H9 (cell line): ENCODE measurements at regions not wholly inside any gene's neighbourhood (a gene's known extent, or its start where the extent isn't known, plus 50 kb on each side); places are given as distances from the start of the nearest gene placed in this dataset.

Experiments
- DNase-seq: peaks from one replicate; pipeline ENCODE4 v3.0.0-alpha.2; 2017
- H2AFZ ChIP-seq: one replicate; pipeline ENCODE4 v1.6.1; 2013; ENCODE audit warnings: mild to moderate bottlenecking, low read length, control low read depth, moderate library complexity
- H2AK5ac ChIP-seq: 2 replicates; pipeline ENCODE4 v1.6.1; 2013; ENCODE audit warnings: low read length, control low read depth, mixed read lengths; ENCODE audit not compliant: insufficient read length
- H2BK120ac ChIP-seq: one replicate; pipeline ENCODE4 v1.6.1; 2013; ENCODE audit warnings: low read depth, mild to moderate bottlenecking, low read length, control low read depth, inconsistent platforms; ENCODE audit not compliant: poor library complexity, severe bottlenecking
- H2BK12ac ChIP-seq: 2 replicates; pipeline ENCODE4 v1.6.1; 2013; ENCODE audit warnings: low read length, control low read depth, mixed read lengths, low read depth; ENCODE audit not compliant: insufficient read length
- H2BK15ac ChIP-seq: 2 replicates; pipeline ENCODE4 v1.6.1; 2013; ENCODE audit warnings: low read depth, low read length, control low read depth
- H2BK20ac ChIP-seq: one replicate; pipeline ENCODE4 v1.6.1; 2013; ENCODE audit warnings: low read depth, mild to moderate bottlenecking, low read length, control low read depth, inconsistent platforms; ENCODE audit not compliant: poor library complexity, severe bottlenecking
- H2BK5ac ChIP-seq: 2 replicates; pipeline ENCODE4 v1.6.1; 2013; ENCODE audit warnings: low read length, control low read depth, mixed read lengths; ENCODE audit not compliant: insufficient read length
- H3K14ac ChIP-seq: 2 replicates; pipeline ENCODE4 v1.6.1; 2013; ENCODE audit warnings: low read length, control low read depth; ENCODE audit not compliant: insufficient read depth
- H3K18ac ChIP-seq: 2 replicates; pipeline ENCODE4 v1.6.1; 2013; ENCODE audit warnings: low read depth, mild to moderate bottlenecking, mixed read lengths, low read length, control low read depth; ENCODE audit not compliant: insufficient read length
- H3K23ac ChIP-seq: 2 replicates; pipeline ENCODE4 v1.6.1; 2013; ENCODE audit warnings: low read length, control low read depth, mixed read lengths, low read depth; ENCODE audit not compliant: insufficient read length
- H3K23me2 ChIP-seq: 2 replicates; pipeline ENCODE4 v1.6.1; 2013; ENCODE audit warnings: low read depth, mild to moderate bottlenecking, mixed read lengths, low read length, control low read depth; ENCODE audit not compliant: insufficient read length, poor library complexity, severe bottlenecking
- H3K27ac ChIP-seq: 2 replicates; pipeline ENCODE4 v1.5.1; 2013; ENCODE audit warnings: low read length, control low read depth, mixed read lengths, low read depth; ENCODE audit not compliant: insufficient read length
- H3K27me3 ChIP-seq: 2 replicates; pipeline ENCODE4 v1.6.1; 2013; ENCODE audit warnings: low read length, control low read depth, inconsistent platforms; ENCODE audit not compliant: insufficient read depth
- H3K4ac ChIP-seq: 2 replicates; pipeline ENCODE4 v1.6.1; 2013; ENCODE audit warnings: low read depth, mild to moderate bottlenecking, control low read depth, inconsistent platforms, low read length, moderate library complexity
- H3K4me1 ChIP-seq: 2 replicates; pipeline ENCODE4 v1.6.1; 2013; ENCODE audit warnings: low read length, control low read depth, inconsistent platforms; ENCODE audit not compliant: insufficient read depth
- H3K4me2 ChIP-seq: 2 replicates; pipeline ENCODE4 v1.6.1; 2013; ENCODE audit warnings: low read length, control low read depth, mixed read lengths; ENCODE audit not compliant: insufficient read length, insufficient read depth
- H3K56ac ChIP-seq: 2 replicates; pipeline ENCODE4 v1.6.1; 2013; ENCODE audit warnings: low read depth, mild to moderate bottlenecking, mixed read lengths, low read length, control low read depth; ENCODE audit not compliant: insufficient read length
- H3K79me1 ChIP-seq: 2 replicates; pipeline ENCODE4 v1.6.1; 2013; ENCODE audit warnings: low read depth, mild to moderate bottlenecking, moderate library complexity, low read length, control low read depth, inconsistent platforms; ENCODE audit not compliant: insufficient read depth, poor library complexity, severe bottlenecking
- H3K79me2 ChIP-seq: 2 replicates; pipeline ENCODE4 v1.6.1; 2013; ENCODE audit warnings: low read length, control low read depth, inconsistent platforms; ENCODE audit not compliant: insufficient read depth
- H3K9ac ChIP-seq: 2 replicates; pipeline ENCODE4 v1.6.1; 2013; ENCODE audit warnings: low read length, control low read depth, mixed read lengths; ENCODE audit not compliant: insufficient read length; ENCODE audit errors: extremely low read depth
- H3K9me3 ChIP-seq: one replicate; pipeline ENCODE4 v1.6.1; 2013; ENCODE audit warnings: low read depth, low read length, inconsistent platforms; ENCODE audit not compliant: control insufficient read depth
- H3T11ph ChIP-seq: one replicate; pipeline ENCODE4 v1.6.1; 2013; ENCODE audit warnings: mild to moderate bottlenecking, low read length, control low read depth, inconsistent platforms
- H4K20me1 ChIP-seq: one replicate; pipeline ENCODE4 v1.6.1; 2013; ENCODE audit not compliant: control insufficient read depth, insufficient read length, insufficient read depth
- H4K5ac ChIP-seq: 2 replicates; pipeline ENCODE4 v1.6.1; 2013; ENCODE audit warnings: low read depth, mild to moderate bottlenecking, mixed read lengths, low read length, control low read depth; ENCODE audit not compliant: insufficient read length
- H4K8ac ChIP-seq: replicated peaks from 2 replicates; pipeline ENCODE4 v1.6.1; 2013; ENCODE audit warnings: low read length, control low read depth, mixed read lengths, low read depth; ENCODE audit not compliant: insufficient read length
- H4K91ac ChIP-seq: 2 replicates; pipeline ENCODE4 v1.6.1; 2013; ENCODE audit warnings: low read depth, mild to moderate bottlenecking, moderate library complexity, mixed read lengths, low read length, control low read depth; ENCODE audit not compliant: insufficient read length
- H3K27ac Mint-ChIP-seq, 3 experiments: 2 replicates in 2 of 3; 3 replicates in 1 of 3; pipeline ENCODE4 v1.8.0; 2020 to 2021; ENCODE audit warnings: mixed read lengths in 3 of 3, mild to moderate bottlenecking in 1 of 3, moderate library complexity in 1 of 3
- H3K27me3 Mint-ChIP-seq: 2 replicates; pipeline ENCODE4 v1.8.0; 2021; ENCODE audit warnings: low read depth, mild to moderate bottlenecking, moderate library complexity, mixed read lengths
- H3K36me3 Mint-ChIP-seq, 3 experiments: 2 replicates in 2 of 3; 3 replicates in 1 of 3; pipeline ENCODE4 v1.8.0; 2020 to 2021; ENCODE audit warnings: low read depth in 3 of 3, mixed read lengths in 3 of 3; ENCODE audit not compliant: insufficient read depth in 1 of 3
- H3K4me1 Mint-ChIP-seq, 2 experiments: 2 replicates each; pipeline ENCODE4 v1.8.0; 2020; ENCODE audit warnings: mixed read lengths in 2 of 2
- H3K4me3 Mint-ChIP-seq, 2 experiments: 2 replicates in 1 of 2; 3 replicates in 1 of 2; pipeline ENCODE4 v1.8.0; 2020 to 2021; ENCODE audit warnings: mild to moderate bottlenecking in 2 of 2, mixed read lengths in 2 of 2, moderate library complexity in 1 of 2
- H3K9me3 Mint-ChIP-seq, 2 experiments: 2 replicates in 1 of 2; 3 replicates in 1 of 2; pipeline ENCODE4 v1.8.0; 2020; ENCODE audit warnings: mild to moderate bottlenecking in 2 of 2, mixed read lengths in 2 of 2, moderate library complexity in 1 of 2
- CTCF ChIP-seq: fragments of 200-600 bp; sonication (generic); conservative IDR thresholded peaks from 3 replicates; pipeline ENCODE4 v1.8.0; 2021; ENCODE audit warnings: antibody characterized with exemption, mild to moderate bottlenecking
- WGBS: extraction: QIAGEN DNeasy Blood & Tissue Kit; methylation state at CpG from one replicate; pipeline ENCODE4 v1.1.7; 2013; ENCODE audit warnings: missing lambda C conversion rate, low lambda C conversion rate, mixed read lengths; ENCODE audit not compliant: insufficient read length; ENCODE audit errors: extremely low coverage; 5-methylcytosine and 5-hydroxymethylcytosine counted together

- TF ChIP-seq CTCF, result no peak
- Histone ChIP-seq H3K79me2 (no peaks in the 10 kb centered on the region), H2BK15ac (no peak overlapping the region), H3K56ac (no peak overlapping the region), H2BK12ac (no peak overlapping the region), H4K5ac (no peak overlapping the region), H3K4ac (no peak overlapping the region), H3K27ac (no peak overlapping the region), H3K79me1 (no peaks in the 10 kb centered on the region), H2BK5ac (no peak overlapping the region), H3K18ac (no peak overlapping the region), H2BK120ac (no peak overlapping the region), H2AK5ac (no peak overlapping the region), H4K20me1 (no peaks in the 10 kb centered on the region), H2AFZ (no peak overlapping the region), H3K4me2 (no peak overlapping the region), H4K91ac (no peak overlapping the region), H3K9me3 (no peaks in the 10 kb centered on the region), H3K23me2 (no peaks in the 10 kb centered on the region), H3K14ac (no peak overlapping the region), H2BK20ac (no peak overlapping the region), H4K8ac (no peak overlapping the region), H3K9ac (no peak overlapping the region), H3T11ph (no peak overlapping the region), H3K27me3 (no peaks in the 10 kb centered on the region), H3K4me1 (peaks cover 2% of the 10 kb centered on the region; the same call in 1 of the 2 replicates), H3K23ac (no peak overlapping the region)
- DNase-seq, result no peak
- H3K27ac Mint-ChIP-seq, result no peak overlapping the region
- H3K9me3 Mint-ChIP-seq, result peaks cover 12 to 13% of the 10 kb centered on the region in 2 experiments
- H3K4me1 Mint-ChIP-seq, result peaks cover 13 to 20% of the 10 kb centered on the region in 2 experiments
- WGBS, result no CpG with 5 or more reads among the region's 3 CpGs
- H3K36me3 Mint-ChIP-seq, result peaks cover 6 to 12% (median 12%) of the 10 kb centered on the region in 3 experiments
- H3K27me3 Mint-ChIP-seq, result no peaks in the 10 kb centered on the region; the same call in 1 of the 2 replicates
- no peak overlapping the region for H3K4me3 Mint-ChIP-seq
Measured at GRCh38 chr5:142516732-142517131, 169.2 kb downstream of the FGF1 start.
